Spleen (tissue), 7 donors: ENCODE measurements at regions not wholly inside any gene's neighbourhood (a gene's known extent, or its start where the extent isn't known, plus 50 kb on each side); places are given as distances from the start of the nearest gene placed in this dataset.

Experiments
- CTCF ChIP-seq, 11 experiments: fragments of 200-600 bp in 7 of 11; fragments of 450-650 bp in 4 of 11; sonication (generic) in 4 of 11; IDR thresholded peaks in 8 of 11; conservative IDR thresholded peaks in 3 of 11; 1 replicate in 7 of 11; 2 replicates in 4 of 11; pipeline versions ENCODE4 v1.4.0 to v1.8.0; 2016 to 2021; ENCODE audit warnings: antibody characterized with exemption in 11 of 11, inconsistent platforms in 4 of 11, mild to moderate bottlenecking in 1 of 11
- POLR2A ChIP-seq, 3 donors: fragments of 450-650 bp; IDR thresholded peaks; one replicate each; pipeline ENCODE4 v1.5.1; 2017; ENCODE audit warnings: antibody characterized with exemption in 3 of 3, mild to moderate bottlenecking in 1 of 3
- POLR2AphosphoS5 ChIP-seq, 3 donors: sonication (generic); formaldehyde crosslinking; IDR thresholded peaks; one replicate each; pipeline ENCODE4 v1.5.1; 2017; ENCODE audit warnings: antibody characterized with exemption in 3 of 3
- donor health status: DM: no; HTN: no; CAD: no; lungs with moderate emphysema.
- donor health status: DM: no; HTN: no; CAD: no.
- donor health status: DM: no; HTN: no; CAD: no.

GRCh38 chr2:150571121-150571520 lies 83.7 kb upstream of the RND3 start:
- TF ChIP-seq CTCF (IDR thresholded peaks at IDR 0.05 in 8 of 11, conservative IDR thresholded peaks at IDR 0.05 in 3 of 11) = no peak
- no peak for TF ChIP-seq POLR2AphosphoS5 (IDR thresholded peaks at IDR 0.05)
- TF ChIP-seq POLR2A (IDR thresholded peaks at IDR 0.05) = no peak
